GM23248 (cell line): ENCODE measurements at regions not wholly inside any gene's neighbourhood (a gene's known extent, or its start where the extent isn't known, plus 50 kb on each side); places are given as distances from the start of the nearest gene placed in this dataset.

ENCODE experiments used
- EZH2 ChIP-seq: fragments of 200-600 bp; sonication (generic); IDR thresholded peaks from 2 replicates; pipeline ENCODE4 v1.6.1; 2018; ENCODE audit warnings: antibody characterized with exemption, mild to moderate bottlenecking; ENCODE audit not compliant: insufficient read depth, poor library complexity, severe bottlenecking
- EZH2phosphoT487 ChIP-seq: fragments of 200-600 bp; sonication (generic); IDR thresholded peaks from 2 replicates; pipeline ENCODE4 v1.6.1; 2018; ENCODE audit warnings: antibody characterized with exemption, moderate library complexity, mild to moderate bottlenecking, low read depth; ENCODE audit not compliant: insufficient read depth

DNA sequence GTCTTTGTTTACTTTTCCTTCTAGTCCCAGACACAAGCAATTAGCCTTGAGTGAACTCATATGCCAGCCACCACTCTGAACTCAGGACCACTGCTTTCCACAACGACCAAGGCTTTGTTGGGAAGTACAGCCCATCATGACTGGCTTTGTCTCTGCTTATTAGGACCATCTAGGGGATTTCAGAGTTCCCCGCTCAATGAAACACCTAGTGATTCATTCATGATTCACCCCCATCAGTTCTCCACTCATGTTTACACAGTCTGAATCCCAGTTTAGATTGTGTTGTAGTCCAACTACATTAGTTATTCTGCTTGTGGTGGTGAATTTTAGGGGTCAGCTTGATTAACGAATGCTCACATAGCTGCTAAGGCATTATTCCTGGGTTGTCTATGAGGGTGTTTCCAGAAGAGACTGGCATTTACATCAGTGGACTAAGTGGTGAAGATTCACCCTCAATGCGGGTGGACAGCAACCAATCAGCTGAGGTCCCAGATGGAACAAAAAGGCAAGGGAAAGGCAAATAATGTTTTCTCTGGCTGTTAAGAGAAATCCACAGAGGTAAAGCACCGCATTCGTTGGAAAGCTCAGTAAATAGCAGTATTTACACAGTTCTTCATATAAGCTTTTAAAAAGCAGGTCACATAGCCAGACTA is 122.7 kb downstream of the RGS21 start:
- TF ChIP-seq EZH2: no peak
- TF ChIP-seq EZH2phosphoT487: no peak
